Mucosa of descending colon (tissue), 3 donors: ENCODE measurements at regions not wholly inside any gene's neighbourhood (a gene's known extent, or its start where the extent isn't known, plus 50 kb on each side); places are given as distances from the start of the nearest gene placed in this dataset.
"Not testable (repeated sequence)": the region's sequence is repeated elsewhere in the genome, so short reads cannot be mapped to it uniquely, and the experiment has no call there.

Source experiments
- ATAC-seq: fragments of 200-7000 bp; cut with Tn5 transposase; one replicate; pipeline ENCODE4 v1.9.1; 2020; ENCODE audit warnings: mild to moderate bottlenecking, moderate library complexity
- DNase-seq, 3 donors: peaks; one replicate each; pipeline ENCODE4 v3.0.0-alpha.2; 2020
- H3K36me3 ChIP-seq: fragments of 200-600 bp; one replicate; pipeline ENCODE4 v1.8.0; 2021; ENCODE audit warnings: low read depth, mild to moderate bottlenecking
- H3K4me1 ChIP-seq: fragments of 200-600 bp; one replicate; pipeline ENCODE4 v1.8.0; 2021; ENCODE audit warnings: low read depth, mild to moderate bottlenecking
- H3K4me3 ChIP-seq: fragments of 200-600 bp; one replicate; pipeline ENCODE4 v1.8.0; 2021; ENCODE audit warnings: mild to moderate bottlenecking
- H3K9me3 ChIP-seq: fragments of 200-600 bp; one replicate; pipeline ENCODE4 v1.8.0; 2021; ENCODE audit warnings: mild to moderate bottlenecking
- intact Hi-C, 2 donors: fragments of 100-400 bp; cut with DNase I in 1 of 2; cut with micrococcal nuclease in 1 of 2; formaldehyde crosslinking; loops; one replicate each; pipeline versions ENCODE4 v1.11.0 to v1.11.1; 2022; cut with DNase I, micrococcal nuclease
- donor health status: DM: no; HTN: no; CAD: no; lungs with moderate emphysema.
- donor health status: DM: no; HTN: no; CAD: no.
- donor health status: DM: no; HTN: yes; CAD: no.

GRCh38 chr2:91577406-91577805, 2885.9 kb downstream of the RPIA start:
- ATAC-seq, intact Hi-C loops, H3K4me1 ChIP-seq, H3K9me3 ChIP-seq, H3K36me3 ChIP-seq, DNase-seq, H3K4me3 ChIP-seq: not testable (repeated sequence)

GRCh38 chr2:91578678-91579077, 2887.2 kb downstream of the RPIA start:
- intact Hi-C loops, H3K36me3 ChIP-seq, H3K4me1 ChIP-seq, H3K9me3 ChIP-seq, H3K4me3 ChIP-seq, ATAC-seq, DNase-seq: not testable (repeated sequence)

GRCh38 chr2:91579555-91579954, 2888.1 kb downstream of the RPIA start:
- H3K4me1 ChIP-seq, DNase-seq, H3K4me3 ChIP-seq, H3K9me3 ChIP-seq, H3K36me3 ChIP-seq, ATAC-seq, intact Hi-C loops: not testable (repeated sequence)

- intact Hi-C loops, H3K4me1 ChIP-seq: not testable (repeated sequence)
Observed at GRCh38 chr2:91580043-91580442, 2888.6 kb downstream of the RPIA start.

GRCh38 chr2:91587098-91587497, 2895.6 kb downstream of the RPIA start:
- intact Hi-C loops, H3K36me3 ChIP-seq, ATAC-seq, DNase-seq, H3K9me3 ChIP-seq, H3K4me3 ChIP-seq, H3K4me1 ChIP-seq: not testable (repeated sequence)

More at GRCh38 chr2:91580043-91580442, 2888.6 kb downstream of the RPIA start:
- not testable (repeated sequence) for DNase-seq, H3K4me3 ChIP-seq, ATAC-seq, H3K9me3 ChIP-seq, H3K36me3 ChIP-seq

GRCh38 chr2:91587908-91588535, 2896.5 kb downstream of the RPIA start:
- H3K36me3 ChIP-seq, DNase-seq, H3K4me1 ChIP-seq, H3K9me3 ChIP-seq, intact Hi-C loops, ATAC-seq, H3K4me3 ChIP-seq: not testable (repeated sequence)

GRCh38 chr2:91588782-91589223, 2897.3 kb downstream of the RPIA start:
- ATAC-seq, DNase-seq, H3K36me3 ChIP-seq, H3K4me1 ChIP-seq, intact Hi-C loops, H3K4me3 ChIP-seq, H3K9me3 ChIP-seq: not testable (repeated sequence)

GRCh38 chr2:91589454-91590328, 2898.2 kb downstream of the RPIA start:
- H3K9me3 ChIP-seq, intact Hi-C loops, H3K36me3 ChIP-seq, H3K4me1 ChIP-seq, ATAC-seq, H3K4me3 ChIP-seq, DNase-seq: not testable (repeated sequence)

GRCh38 chr2:91590381-91590780, 2898.9 kb downstream of the RPIA start:
- H3K4me1 ChIP-seq, H3K36me3 ChIP-seq, H3K4me3 ChIP-seq, DNase-seq, intact Hi-C loops, ATAC-seq, H3K9me3 ChIP-seq: not testable (repeated sequence)

GRCh38 chr2:91591066-91591465, 2899.6 kb downstream of the RPIA start:
- ATAC-seq, DNase-seq, H3K4me3 ChIP-seq, H3K4me1 ChIP-seq, H3K36me3 ChIP-seq, H3K9me3 ChIP-seq, intact Hi-C loops: not testable (repeated sequence)

GRCh38 chr2:91597436-91597835, 2906.0 kb downstream of the RPIA start:
- DNase-seq, H3K4me3 ChIP-seq, H3K9me3 ChIP-seq, H3K36me3 ChIP-seq, ATAC-seq, intact Hi-C loops, H3K4me1 ChIP-seq: not testable (repeated sequence)

- H3K4me1 ChIP-seq, H3K4me3 ChIP-seq, DNase-seq, H3K36me3 ChIP-seq, ATAC-seq, intact Hi-C loops, H3K9me3 ChIP-seq: not testable (repeated sequence)
Observed at GRCh38 chr2:91598519-91598918, 2907.0 kb downstream of the RPIA start.

- DNase-seq, H3K4me1 ChIP-seq, intact Hi-C loops, H3K36me3 ChIP-seq, H3K9me3 ChIP-seq, ATAC-seq, H3K4me3 ChIP-seq: not testable (repeated sequence)
Observed at GRCh38 chr2:91599000-91599399, 2907.5 kb downstream of the RPIA start.

- ATAC-seq, H3K4me1 ChIP-seq, DNase-seq, H3K9me3 ChIP-seq, intact Hi-C loops, H3K36me3 ChIP-seq, H3K4me3 ChIP-seq: not testable (repeated sequence)
Observed at GRCh38 chr2:91602860-91603259, 2911.4 kb downstream of the RPIA start.
